GM19395 (cell line): ENCODE measurements at regions not wholly inside any gene's neighbourhood (a gene's known extent, or its start where the extent isn't known, plus 50 kb on each side); places are given as distances from the start of the nearest gene placed in this dataset.

Experiments used
- ATAC-seq: cut with Tn5 transposase; IDR thresholded peaks from one replicate; pipeline ENCODE4 v1.9.1; 2021; ENCODE audit warnings: mild to moderate bottlenecking, moderate library complexity; ENCODE audit not compliant: unreplicated experiment

- no peak for ATAC-seq
Measured at GRCh38 chr6:125534430-125535263, 214.8 kb upstream of the HEY2 start.

- ATAC-seq, result no peak
Measured at GRCh38 chr6:125537090-125537489, 212.3 kb upstream of the HEY2 start.

GRCh38 chr6:125539892-125540291, 209.5 kb upstream of the HEY2 start:
- ATAC-seq, result no peak

- ATAC-seq, result no peak
Measured at GRCh38 chr6:125544819-125545218, 204.6 kb upstream of the HEY2 start.

- ATAC-seq, result no peak
Measured at GRCh38 chr6:125546841-125547251, 202.6 kb upstream of the HEY2 start.

- no peak for ATAC-seq
Measured at GRCh38 chr6:125547381-125547780, 202.1 kb upstream of the HEY2 start.

GRCh38 chr6:125549202-125549884, 200.1 kb upstream of the HEY2 start:
- no peak for ATAC-seq

- no peak for ATAC-seq
Measured at GRCh38 chr6:125550892-125551291, 198.5 kb upstream of the HEY2 start.

- no peak for ATAC-seq
Measured at GRCh38 chr6:125552819-125553218, 196.6 kb upstream of the HEY2 start.

- ATAC-seq, result no peak
Measured at GRCh38 chr6:125554456-125554855, 195.0 kb upstream of the HEY2 start.

GRCh38 chr6:125558241-125558843, 191.1 kb upstream of the HEY2 start:
- ATAC-seq, result no peak

- no peak for ATAC-seq
Measured at GRCh38 chr6:125558907-125559306, 190.5 kb upstream of the HEY2 start.

- no peak for ATAC-seq
Measured at GRCh38 chr6:125562156-125562555, 187.3 kb upstream of the HEY2 start.

GRCh38 chr6:125564941-125565340, 184.5 kb upstream of the HEY2 start:
- ATAC-seq, result no peak

GRCh38 chr6:125567407-125567806, 182.0 kb upstream of the HEY2 start:
- no peak for ATAC-seq

- ATAC-seq, result no peak
Measured at GRCh38 chr6:125568609-125569008, 180.8 kb upstream of the HEY2 start.

- no peak for ATAC-seq
Measured at GRCh38 chr6:125570526-125570925, 178.9 kb upstream of the HEY2 start.

- no peak for ATAC-seq
Measured at GRCh38 chr6:125571207-125571755, 178.2 kb upstream of the HEY2 start.

- ATAC-seq, result no peak
Measured at GRCh38 chr6:125574604-125575003, 174.8 kb upstream of the HEY2 start.

- ATAC-seq, result no peak
Measured at GRCh38 chr6:125577124-125577662, 172.2 kb upstream of the HEY2 start.

GRCh38 chr6:125584468-125584939, 164.9 kb upstream of the HEY2 start:
- no peak for ATAC-seq
